IMR-90 (cell line): ENCODE measurements at regions not wholly inside any gene's neighbourhood (a gene's known extent, or its start where the extent isn't known, plus 50 kb on each side); places are given as distances from the start of the nearest gene placed in this dataset.

Experiments used
- ATAC-seq: fragments of 200-7000 bp; cut with Tn5 transposase; 2 replicates; pipeline ENCODE4 v1.9.1; 2020; ENCODE audit warnings: low read depth, mild to moderate bottlenecking, moderate library complexity
- BruUV-seq: library from RNA; stranded (reverse); fragments of 400-500 nt; replicated peaks from 2 replicates; lab custom pipeline; 2021; lab: Mats Ljungman, UMichigan
- CTCF ChIA-PET: fragments of 300-600 bp; formaldehyde crosslinking; extraction: SDS; loops from one replicate; lab custom pipeline; 2021; ENCODE audit warnings: antibody characterized with exemption; lab: Yijun Ruan, JAX
- POLR2A ChIA-PET: fragments of 300-600 bp; sonication (Branson Sonifier 250); formaldehyde crosslinking; loops from one replicate; lab custom pipeline; 2022; ENCODE audit warnings: antibody characterized with exemption; ENCODE audit not compliant: unreplicated experiment; lab: Charles Lee
- DNase-seq: peaks from one replicate; pipeline ENCODE4 v3.0.0; 2013
- H2AFZ ChIP-seq: replicated peaks from 2 replicates; pipeline ENCODE3; 2013; ENCODE audit warnings: low read length, mild to moderate bottlenecking; ENCODE audit not compliant: poor library complexity
- H2AK5ac ChIP-seq: 2 replicates; pipeline ENCODE4 v1.6.1; 2013; ENCODE audit warnings: low read depth, low read length, inconsistent platforms
- H2AK9ac ChIP-seq: replicated peaks from 2 replicates; pipeline ENCODE3; 2013; ENCODE audit warnings: mild to moderate bottlenecking, low read depth, low read length, moderate library complexity; ENCODE audit not compliant: poor library complexity
- H2BK120ac ChIP-seq: 2 replicates; pipeline ENCODE4 v1.6.1; 2013; ENCODE audit warnings: low read depth, low read length, inconsistent platforms
- H2BK15ac ChIP-seq: 3 replicates; pipeline ENCODE4 v1.6.1; 2013; ENCODE audit warnings: low read depth, low read length, inconsistent platforms
- H2BK20ac ChIP-seq: 2 replicates; pipeline ENCODE4 v1.6.1; 2013; ENCODE audit warnings: low read depth, mild to moderate bottlenecking, inconsistent platforms, low read length, moderate library complexity
- H2BK5ac ChIP-seq: 2 replicates; pipeline ENCODE4 v1.6.1; 2013; ENCODE audit warnings: mild to moderate bottlenecking, low read depth, low read length, inconsistent platforms; ENCODE audit not compliant: poor library complexity, severe bottlenecking
- H3K14ac ChIP-seq: replicated peaks from 2 replicates; pipeline ENCODE4 v1.6.1; 2013; ENCODE audit warnings: low read depth, low read length, inconsistent platforms
- H3K18ac ChIP-seq: 2 replicates; pipeline ENCODE4 v1.6.1; 2013; ENCODE audit warnings: low read depth, low read length, control low read depth
- H3K23ac ChIP-seq: 2 replicates; pipeline ENCODE4 v1.6.1; 2013; ENCODE audit warnings: low read depth, low read length, inconsistent platforms
- H3K27ac ChIP-seq: 2 replicates; pipeline ENCODE4 v1.5.1; 2013; ENCODE audit warnings: mild to moderate bottlenecking, control low read depth, low read length; ENCODE audit not compliant: insufficient read depth
- H3K27me3 ChIP-seq: 2 replicates; pipeline ENCODE4 v1.6.1; 2013; ENCODE audit warnings: low read length; ENCODE audit not compliant: control insufficient read depth, insufficient read depth
- H3K36me3 ChIP-seq: 2 replicates; pipeline ENCODE4 v1.6.1; 2013; ENCODE audit warnings: low read length, mixed read lengths; ENCODE audit not compliant: control insufficient read depth, insufficient read depth
- H3K4ac ChIP-seq: 2 replicates; pipeline ENCODE4 v1.6.1; 2013; ENCODE audit warnings: low read depth, low read length, inconsistent platforms
- H3K4me1 ChIP-seq: 2 replicates; pipeline ENCODE4 v1.6.1; 2013; ENCODE audit warnings: low read length, mixed read lengths; ENCODE audit not compliant: control insufficient read depth, insufficient read depth
- H3K4me2 ChIP-seq: 2 replicates; pipeline ENCODE4 v1.6.1; 2013; ENCODE audit warnings: low read depth, mild to moderate bottlenecking, control low read depth, low read length, moderate library complexity
- H3K4me3 ChIP-seq: 2 replicates; pipeline ENCODE4 v1.5.1; 2013; ENCODE audit warnings: low read depth, mild to moderate bottlenecking, control low read depth, low read length, moderate library complexity; ENCODE audit not compliant: insufficient read depth
- H3K56ac ChIP-seq: 2 replicates; pipeline ENCODE4 v1.6.1; 2013; ENCODE audit warnings: low read length, inconsistent platforms; ENCODE audit not compliant: insufficient read depth; ENCODE audit errors: extremely low read depth
- H3K79me1 ChIP-seq, 2 experiments: 2 replicates each; pipeline ENCODE4 v1.6.1; 2013; ENCODE audit warnings: low read length in 2 of 2, inconsistent platforms in 1 of 2, low read depth in 1 of 2
- H3K9ac ChIP-seq: 2 replicates; pipeline ENCODE4 v1.6.1; 2013; ENCODE audit warnings: low read depth, low read length, control low read depth
- H3K9me1 ChIP-seq: 2 replicates; pipeline ENCODE4 v1.6.1; 2013; ENCODE audit warnings: low read length, inconsistent platforms; ENCODE audit not compliant: insufficient read depth
- H3K9me3 ChIP-seq: 2 replicates; pipeline ENCODE4 v1.6.1; 2013; ENCODE audit warnings: low read length; ENCODE audit not compliant: control insufficient read depth, insufficient read depth
- H4K20me1 ChIP-seq: 2 replicates; pipeline ENCODE4 v1.6.1; 2013; ENCODE audit warnings: low read length, inconsistent platforms; ENCODE audit not compliant: insufficient read depth
- H4K5ac ChIP-seq: 2 replicates; pipeline ENCODE4 v1.6.1; 2013; ENCODE audit warnings: mild to moderate bottlenecking, low read depth, low read length, control low read depth
- H4K8ac ChIP-seq, 2 experiments: 2 replicates each; pipeline ENCODE4 v1.6.1; 2013; ENCODE audit warnings: low read depth in 2 of 2, low read length in 2 of 2, control low read depth in 1 of 2, inconsistent platforms in 1 of 2
- H4K91ac ChIP-seq: 2 replicates; pipeline ENCODE4 v1.6.1; 2013; ENCODE audit warnings: low read depth, low read length, inconsistent platforms; ENCODE audit not compliant: insufficient read depth
- RCOR1 ChIP-seq: IDR thresholded peaks from 2 replicates; pipeline ENCODE4 v1.6.1; 2012; ENCODE audit warnings: mild to moderate bottlenecking, low read length, improper control_type of control experiment; ENCODE audit not compliant: insufficient replicate concordance
- WGBS, 2 experiments: methylation state at CpG; one replicate each; pipeline versions ENCODE4 v1.1.5 to v1.1.7; 2013; ENCODE audit warnings: missing lambda C conversion rate in 2 of 2; ENCODE audit not compliant: insufficient read length in 1 of 2; ENCODE audit errors: extremely low coverage in 2 of 2; 5-methylcytosine and 5-hydroxymethylcytosine counted together
- dilution Hi-C: fragments of 300-500 bp; cut with HindIII; formaldehyde crosslinking; loops from one replicate; pipeline ENCODE4 v1.14.3; 2018; ENCODE audit warnings: low sequenced_read_pairs; ENCODE audit not compliant: unreplicated experiment
- in situ Hi-C: fragments of 300-500 bp; cut with MboI; formaldehyde crosslinking; loops from 3 replicates; pipeline ENCODE4 v1.14.3; 2019; ENCODE audit warnings: low sequenced_read_pairs, inconsistent platforms, mixed read lengths
- intact Hi-C: fragments of 100-400 bp; cut with micrococcal nuclease; formaldehyde crosslinking; loops from 2 replicates; pipeline ENCODE4 v1.10.0; 2022

- Histone ChIP-seq H4K8ac (no peak overlapping the region), H3K14ac (no peak overlapping the region), H4K20me1 (no peaks in the 10 kb centered on the region), H2BK5ac (no peak overlapping the region), H2AFZ (no peak overlapping the region), H2BK120ac (no peak overlapping the region), H3K27me3 (peaks cover 8% of the 10 kb centered on the region), H2AK5ac (no peak overlapping the region), H3K56ac (no peak overlapping the region), H2BK20ac (no peak overlapping the region), H3K18ac (no peak overlapping the region), H2AK9ac (no peak overlapping the region), H2BK15ac (no peak overlapping the region), H3K23ac (no peak overlapping the region), H4K5ac (no peak overlapping the region), H4K91ac (no peak overlapping the region), H3K9me1 (no peaks in the 10 kb centered on the region), H3K79me1 (no peaks in the 10 kb centered on the region), H3K9ac (no peak overlapping the region), H3K27ac (no peak overlapping the region), H3K9me3 (no peaks in the 10 kb centered on the region), H3K36me3 (no peaks in the 10 kb centered on the region), H3K4me2 (no peak overlapping the region), H3K4me3 (no peak overlapping the region), H3K4me1 (no peaks in the 10 kb centered on the region), H3K4ac (no peak overlapping the region)
- no peak for TF ChIP-seq RCOR1
- ATAC-seq (no peak), DNase-seq (no peak)
- ChIA-PET CTCF (no interaction called here), POLR2A (no interaction called here)
- WGBS, 2 experiments: no CpG with 5 or more reads among the region's 6 CpGs
- no TSS peak for BruUV-seq
- intact Hi-C loops (no loop called here), in situ Hi-C loops (no loop called here), dilution Hi-C loops (no loop called here)
Observed at GRCh38 chr6:1176567-1176966, 135.3 kb upstream of the FOXQ1 start.
